Endodermal cell (in vitro differentiated cells): ENCODE measurements at regions not wholly inside any gene's neighbourhood (a gene's known extent, or its start where the extent isn't known, plus 50 kb on each side); places are given as distances from the start of the nearest gene placed in this dataset.

Source experiments
- DNase-seq: peaks from one replicate; pipeline ENCODE4 v3.0.0-alpha.2; 2017
- H3K27ac ChIP-seq: 2 replicates; pipeline ENCODE4 v1.5.1; 2013; ENCODE audit warnings: mild to moderate bottlenecking, low read depth, low read length, moderate library complexity
- H3K27me3 ChIP-seq: 2 replicates; pipeline ENCODE4 v1.6.1; 2013; ENCODE audit warnings: mild to moderate bottlenecking, low read length, moderate library complexity; ENCODE audit not compliant: insufficient read depth, control insufficient read depth, poor library complexity, severe bottlenecking
- H3K36me3 ChIP-seq: 2 replicates; pipeline ENCODE4 v1.7.0; 2013; ENCODE audit warnings: mild to moderate bottlenecking, low read length, moderate library complexity; ENCODE audit not compliant: control insufficient read depth, insufficient read depth
- H3K4me1 ChIP-seq: one replicate; pipeline ENCODE4 v1.7.0; 2013; ENCODE audit warnings: low read length; ENCODE audit not compliant: control insufficient read depth, insufficient read depth
- H3K4me3 ChIP-seq: 2 replicates; pipeline ENCODE4 v1.5.1; 2013; ENCODE audit warnings: mild to moderate bottlenecking, low read length, moderate library complexity
- H3K9ac ChIP-seq: 2 replicates; pipeline ENCODE4 v1.6.1; 2013; ENCODE audit warnings: mild to moderate bottlenecking, low read length, moderate library complexity; ENCODE audit not compliant: poor library complexity, severe bottlenecking; ENCODE audit errors: extremely low read depth
- H3K9me3 ChIP-seq: 2 replicates; pipeline ENCODE4 v1.6.1; 2013; ENCODE audit warnings: mild to moderate bottlenecking, low read length, moderate library complexity; ENCODE audit not compliant: control insufficient read depth
- H3K27ac Mint-ChIP-seq: 2 replicates; pipeline ENCODE4 v1.8.0; 2020; ENCODE audit warnings: mixed read lengths
- H3K27me3 Mint-ChIP-seq: 2 replicates; pipeline ENCODE4 v1.8.0; 2021; ENCODE audit warnings: mild to moderate bottlenecking, mixed read lengths; ENCODE audit not compliant: insufficient read depth
- H3K36me3 Mint-ChIP-seq: 2 replicates; pipeline ENCODE4 v1.8.0; 2020; ENCODE audit warnings: low read depth, mixed read lengths
- H3K4me1 Mint-ChIP-seq: 2 replicates; pipeline ENCODE4 v1.8.0; 2020; ENCODE audit warnings: mixed read lengths
- H3K4me3 Mint-ChIP-seq: 2 replicates; pipeline ENCODE4 v1.8.0; 2020; ENCODE audit warnings: mild to moderate bottlenecking, moderate library complexity, mixed read lengths
- H3K9me3 Mint-ChIP-seq: 2 replicates; pipeline ENCODE4 v1.8.0; 2020; ENCODE audit warnings: mild to moderate bottlenecking, mixed read lengths
- WGBS, 2 experiments: methylation state at CpG; one replicate each; pipeline versions ENCODE4 v1.1.5 to v1.1.7; 2013; ENCODE audit warnings: missing lambda C conversion rate in 2 of 2, mixed read lengths in 1 of 2; ENCODE audit not compliant: insufficient coverage in 1 of 2, insufficient read length in 1 of 2; 5-methylcytosine and 5-hydroxymethylcytosine counted together
- TF ChIP-seq, protein P1 (sequence below): fragments of 200-600 bp; sonication (generic); conservative IDR thresholded peaks from 2 replicates; pipeline ENCODE4 v1.5.0; 2021; ENCODE audit warnings: antibody characterized with exemption, mild to moderate bottlenecking

DNA sequence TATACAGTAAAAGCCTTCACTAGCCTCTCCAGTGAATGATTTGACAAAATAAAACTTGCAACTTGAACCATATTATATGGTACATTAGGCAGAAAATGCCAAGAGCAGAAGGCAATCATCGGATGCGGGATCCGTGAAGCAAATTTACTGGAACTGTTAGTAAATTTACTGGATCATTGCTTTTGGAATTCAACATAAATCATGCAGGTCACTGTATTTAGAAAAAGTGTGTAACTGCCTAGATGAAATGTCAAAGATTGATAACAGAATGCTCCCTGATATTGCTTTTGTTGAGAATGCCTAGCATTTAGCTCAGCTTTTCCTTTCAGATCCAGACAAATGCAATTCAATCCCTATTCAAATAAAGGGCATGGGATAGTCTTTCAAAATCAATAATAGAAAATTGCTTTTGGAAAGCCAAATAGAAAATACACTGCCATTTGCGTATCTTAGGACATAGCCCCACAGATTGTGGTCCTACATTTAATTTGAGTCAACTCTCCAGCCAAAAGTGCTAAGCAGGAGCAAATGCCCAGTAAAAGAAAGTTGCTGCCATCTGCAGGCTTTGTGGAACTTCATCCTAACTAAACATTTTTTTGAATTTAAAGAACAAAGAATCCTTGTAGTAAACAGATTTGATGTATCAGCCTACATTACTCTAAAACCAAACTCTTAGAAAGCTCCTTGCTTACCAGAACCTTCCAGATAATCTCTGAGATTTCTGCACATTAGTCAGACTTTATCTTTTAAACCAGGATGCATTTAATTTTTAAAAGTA is 109.5 kb upstream of the HSF2 start:
- no peaks in the 10 kb centered on the region for H3K9me3 Mint-ChIP-seq
- WGBS, 2 experiments, result 92 to 95% methylated on average over 4 of the region's 4 CpGs
- Histone ChIP-seq H3K36me3 (no peaks in the 10 kb centered on the region), H3K4me3 (no peak overlapping the region), H3K4me1 (no peaks in the 10 kb centered on the region), H3K9me3 (no peaks in the 10 kb centered on the region), H3K9ac (no peak overlapping the region), H3K27me3 (no peaks in the 10 kb centered on the region), H3K27ac (no peak overlapping the region)
- peak; percentile 60 for DNase-seq
- TF ChIP-seq, protein P1, sequence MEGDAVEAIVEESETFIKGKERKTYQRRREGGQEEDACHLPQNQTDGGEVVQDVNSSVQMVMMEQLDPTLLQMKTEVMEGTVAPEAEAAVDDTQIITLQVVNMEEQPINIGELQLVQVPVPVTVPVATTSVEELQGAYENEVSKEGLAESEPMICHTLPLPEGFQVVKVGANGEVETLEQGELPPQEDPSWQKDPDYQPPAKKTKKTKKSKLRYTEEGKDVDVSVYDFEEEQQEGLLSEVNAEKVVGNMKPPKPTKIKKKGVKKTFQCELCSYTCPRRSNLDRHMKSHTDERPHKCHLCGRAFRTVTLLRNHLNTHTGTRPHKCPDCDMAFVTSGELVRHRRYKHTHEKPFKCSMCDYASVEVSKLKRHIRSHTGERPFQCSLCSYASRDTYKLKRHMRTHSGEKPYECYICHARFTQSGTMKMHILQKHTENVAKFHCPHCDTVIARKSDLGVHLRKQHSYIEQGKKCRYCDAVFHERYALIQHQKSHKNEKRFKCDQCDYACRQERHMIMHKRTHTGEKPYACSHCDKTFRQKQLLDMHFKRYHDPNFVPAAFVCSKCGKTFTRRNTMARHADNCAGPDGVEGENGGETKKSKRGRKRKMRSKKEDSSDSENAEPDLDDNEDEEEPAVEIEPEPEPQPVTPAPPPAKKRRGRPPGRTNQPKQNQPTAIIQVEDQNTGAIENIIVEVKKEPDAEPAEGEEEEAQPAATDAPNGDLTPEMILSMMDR, result peak; percentile 73
- H3K27me3 Mint-ChIP-seq, result no peaks in the 10 kb centered on the region
- H3K36me3 Mint-ChIP-seq, result no peaks in the 10 kb centered on the region
- H3K4me1 Mint-ChIP-seq, result no peaks in the 10 kb centered on the region
- H3K27ac Mint-ChIP-seq, result no peak overlapping the region
- H3K4me3 Mint-ChIP-seq, result no peak overlapping the region

DNA sequence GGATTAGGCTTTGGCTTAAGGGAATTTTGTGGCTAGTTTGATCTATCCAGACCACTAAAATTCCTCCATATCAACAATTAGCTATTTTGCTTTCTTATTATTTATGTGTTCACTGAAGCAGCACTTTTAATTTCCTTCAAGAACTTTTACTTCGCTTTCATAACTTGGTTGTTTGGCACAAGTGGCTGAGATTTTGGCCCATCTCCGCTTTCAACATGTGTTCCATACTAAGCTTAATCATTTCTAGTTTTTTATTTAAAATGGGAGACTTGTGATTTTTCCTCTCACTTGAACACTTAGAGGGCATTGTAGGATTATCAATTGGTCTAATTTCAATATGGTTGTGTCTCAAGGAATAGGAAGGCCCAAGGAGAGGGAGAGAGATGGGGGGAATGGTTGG is 102.4 kb upstream of the HSF2 start:
- H3K27ac Mint-ChIP-seq, result no peak overlapping the region
- no peaks in the 10 kb centered on the region for H3K4me1 Mint-ChIP-seq
- no peaks in the 10 kb centered on the region for H3K27me3 Mint-ChIP-seq
- H3K36me3 ChIP-seq, result no peaks in the 10 kb centered on the region
- H3K27me3 ChIP-seq, result no peaks in the 10 kb centered on the region
- no peak overlapping the region for H3K9ac ChIP-seq
- no peak overlapping the region for H3K4me3 ChIP-seq
- no peak overlapping the region for H3K4me3 Mint-ChIP-seq
- WGBS, 2 experiments, result 98 to 100% methylated on average over 1 to 2 of the region's 2 CpGs
- DNase-seq, result no peak
- H3K36me3 Mint-ChIP-seq, result no peaks in the 10 kb centered on the region
- no peak overlapping the region for H3K27ac ChIP-seq
- no peaks in the 10 kb centered on the region for H3K4me1 ChIP-seq
- no peaks in the 10 kb centered on the region for H3K9me3 Mint-ChIP-seq
- TF ChIP-seq, protein P1, result no peak
- H3K9me3 ChIP-seq, result no peaks in the 10 kb centered on the region

DNA sequence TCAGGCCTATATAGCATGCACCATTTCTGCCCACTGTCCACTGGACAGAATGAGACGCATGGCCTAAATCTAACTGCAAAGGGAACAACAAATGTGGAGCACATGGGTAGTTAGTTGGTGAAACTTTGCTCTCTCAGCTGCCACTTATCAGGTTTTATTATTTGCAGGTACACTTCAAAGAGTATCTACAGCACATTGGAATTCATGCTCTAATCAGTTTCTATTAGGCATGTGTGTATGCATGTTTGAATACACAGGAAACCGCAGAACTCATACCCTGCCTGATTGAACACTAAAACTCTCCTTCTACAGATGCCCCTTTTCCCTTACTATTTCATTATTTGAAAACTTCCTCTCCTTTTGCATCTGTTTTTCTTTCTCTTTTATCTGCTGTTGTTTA is 97.4 kb upstream of the HSF2 start:
- H3K4me1 Mint-ChIP-seq, result no peaks in the 10 kb centered on the region
- H3K9me3 Mint-ChIP-seq, result peaks cover 8% of the 10 kb centered on the region
- no peaks in the 10 kb centered on the region for H3K27me3 Mint-ChIP-seq
- TF ChIP-seq, protein P1, result no peak
- no peak overlapping the region for H3K4me3 Mint-ChIP-seq
- no peak overlapping the region for H3K9ac ChIP-seq
- no peak overlapping the region for H3K4me3 ChIP-seq
- no peak overlapping the region for H3K27ac Mint-ChIP-seq
- 86 to 97% methylated on average over 1 to 2 of the region's 2 CpGs for WGBS, 2 experiments
- no peaks in the 10 kb centered on the region for H3K9me3 ChIP-seq
- H3K27ac ChIP-seq, result no peak overlapping the region
- H3K36me3 Mint-ChIP-seq, result no peaks in the 10 kb centered on the region
- H3K27me3 ChIP-seq, result no peaks in the 10 kb centered on the region
- no peak for DNase-seq
- H3K36me3 ChIP-seq, result no peaks in the 10 kb centered on the region
- no peaks in the 10 kb centered on the region for H3K4me1 ChIP-seq
